ENCODE measurements at regions not wholly inside any gene's neighbourhood (a gene's known extent, or its start where the extent isn't known, plus 50 kb on each side); places are given as distances from the start of the nearest gene placed in this dataset.
"Not testable (repeated sequence)": the region's sequence is repeated elsewhere in the genome, so short reads cannot be mapped to it uniquely, and the experiment has no call there.

DNA sequence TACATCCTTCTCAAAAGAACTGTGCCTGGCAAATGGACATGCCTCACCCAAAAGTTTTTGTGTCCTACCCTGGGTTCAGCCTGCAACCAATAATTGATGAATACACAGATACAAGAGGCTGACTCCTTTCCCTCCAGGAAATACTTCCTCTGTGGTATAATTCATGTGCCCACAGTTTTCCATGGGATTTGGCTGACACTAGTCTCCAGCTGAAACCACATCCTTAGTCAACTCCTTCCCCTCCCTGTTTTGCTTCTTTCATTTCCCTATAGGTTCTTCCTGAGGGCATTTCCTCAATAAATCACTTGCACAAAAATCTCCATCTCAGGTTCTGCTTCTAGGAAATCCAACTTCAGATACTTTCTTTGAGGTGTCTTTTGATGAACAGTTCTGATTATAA is 436.6 kb upstream of the C1orf87 start:
- no peak overlapping the region for H3K9ac ChIP-seq (ENCODE audit: low read length)
- no peak overlapping the region for H3K27ac ChIP-seq (ENCODE audit: low read length)
- H3K36me3 ChIP-seq (replicated peaks; ENCODE audit: low read depth, low read length), result no peaks in the 10 kb centered on the region
- no peaks in the 10 kb centered on the region for H3K4me1 ChIP-seq (ENCODE audit: low read length)
- H2AFZ ChIP-seq (ENCODE audit: low read depth, low read length), result no peak overlapping the region
- no peaks in the 10 kb centered on the region for H3K27me3 ChIP-seq (ENCODE audit: low read depth, low read length)
- H3K4me2 ChIP-seq (ENCODE audit: low read length), result no peak overlapping the region
- no peaks in the 10 kb centered on the region for H4K20me1 ChIP-seq (ENCODE audit: insufficient read depth, low read length)
- H3K9me3 ChIP-seq (ENCODE audit: insufficient read depth, low read length), result no peaks in the 10 kb centered on the region
- H3K79me2 ChIP-seq (ENCODE audit: low read length), result no peaks in the 10 kb centered on the region
- no peak overlapping the region for H3K4me3 ChIP-seq (ENCODE audit: low read length)
- TF ChIP-seq CTCF (IDR thresholded peaks at IDR 0.05; ENCODE audit: low read depth, low read length) (no peak), EZH2phosphoT487 (IDR thresholded peaks at IDR 0.05; ENCODE audit: low read depth) (no peak)

DNA sequence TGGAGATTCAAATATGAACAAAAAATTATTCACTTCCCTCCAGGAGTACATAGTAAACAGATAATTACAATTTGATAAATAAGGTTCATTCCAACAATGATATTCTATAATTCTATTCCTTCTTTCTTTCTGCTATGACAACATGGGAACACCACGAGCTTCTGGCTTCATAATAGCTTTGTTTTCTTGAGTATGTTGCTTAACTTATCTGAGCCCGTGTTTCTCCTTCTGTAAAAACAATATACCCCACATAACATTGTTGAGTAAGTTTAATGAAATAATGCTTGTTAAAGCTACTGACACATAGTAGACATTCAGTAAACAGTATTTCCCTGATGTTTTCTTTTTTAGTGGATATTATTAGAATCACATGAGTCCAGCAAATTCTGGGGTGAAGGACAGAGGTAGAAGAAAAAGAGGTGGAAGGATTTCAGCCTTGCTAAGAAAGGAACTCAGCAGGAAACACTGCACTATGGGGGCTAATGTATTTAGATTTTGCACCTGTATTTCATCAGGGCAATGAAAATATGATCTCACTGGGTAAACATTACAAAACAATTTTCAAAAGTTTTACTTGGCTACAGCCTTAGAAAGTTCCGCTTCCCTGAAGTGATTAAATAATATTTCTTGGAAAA is 430.8 kb upstream of the C1orf87 start:
- no peak overlapping the region for H3K27ac ChIP-seq (ENCODE audit: low read length)
- H3K9ac ChIP-seq (ENCODE audit: low read length), result no peak overlapping the region
- H3K9me3 ChIP-seq (ENCODE audit: insufficient read depth, low read length), result no peaks in the 10 kb centered on the region
- H3K4me3 ChIP-seq (ENCODE audit: low read length), result no peak overlapping the region
- H4K20me1 ChIP-seq (ENCODE audit: insufficient read depth, low read length), result no peaks in the 10 kb centered on the region
- no peaks in the 10 kb centered on the region for H3K27me3 ChIP-seq (ENCODE audit: low read depth, low read length)
- no peaks in the 10 kb centered on the region for H3K36me3 ChIP-seq (replicated peaks; ENCODE audit: low read depth, low read length)
- no peak overlapping the region for H2AFZ ChIP-seq (ENCODE audit: low read depth, low read length)
- no peak for TF ChIP-seq CTCF (IDR thresholded peaks at IDR 0.05; ENCODE audit: low read depth, low read length)
- TF ChIP-seq EZH2phosphoT487 (IDR thresholded peaks at IDR 0.05; ENCODE audit: low read depth), result no peak
- H3K4me2 ChIP-seq (ENCODE audit: low read length), result no peak overlapping the region
- no peaks in the 10 kb centered on the region for H3K79me2 ChIP-seq (ENCODE audit: low read length)
- H3K4me1 ChIP-seq (ENCODE audit: low read length), result no peaks in the 10 kb centered on the region

GRCh38 chr1:60503266-60503925 is 429.8 kb upstream of the C1orf87 start:
- no peak for TF ChIP-seq EZH2phosphoT487 (IDR thresholded peaks at IDR 0.05; ENCODE audit: low read depth)
- TF ChIP-seq CTCF (IDR thresholded peaks at IDR 0.05; ENCODE audit: low read depth, low read length), result no peak
- H3K4me1 ChIP-seq (ENCODE audit: low read length), result no peaks in the 10 kb centered on the region
- no peaks in the 10 kb centered on the region for H3K36me3 ChIP-seq (replicated peaks; ENCODE audit: low read depth, low read length)
- no peaks in the 10 kb centered on the region for H3K9me3 ChIP-seq (ENCODE audit: insufficient read depth, low read length)
- no peak overlapping the region for H3K27ac ChIP-seq (ENCODE audit: low read length)
- no peak overlapping the region for H2AFZ ChIP-seq (ENCODE audit: low read depth, low read length)
- no peak overlapping the region for H3K4me3 ChIP-seq (ENCODE audit: low read length)
- H4K20me1 ChIP-seq (ENCODE audit: insufficient read depth, low read length), result no peaks in the 10 kb centered on the region
- no peaks in the 10 kb centered on the region for H3K79me2 ChIP-seq (ENCODE audit: low read length)
- H3K27me3 ChIP-seq (ENCODE audit: low read depth, low read length), result no peaks in the 10 kb centered on the region
- no peak overlapping the region for H3K4me2 ChIP-seq (ENCODE audit: low read length)
- H3K9ac ChIP-seq (ENCODE audit: low read length), result no peak overlapping the region

GRCh38 chr1:60502506-60502905 is 428.9 kb upstream of the C1orf87 start:
- H3K27me3 ChIP-seq (ENCODE audit: low read depth, low read length), result no peaks in the 10 kb centered on the region

GRCh38 chr1:60489916-60490480 is 416.4 kb upstream of the C1orf87 start:
- H3K9me3 ChIP-seq (ENCODE audit: insufficient read depth, low read length); H3K9ac ChIP-seq (ENCODE audit: low read length); H4K20me1 ChIP-seq (ENCODE audit: insufficient read depth, low read length); H3K27me3 ChIP-seq (ENCODE audit: low read depth, low read length); H2AFZ ChIP-seq (ENCODE audit: low read depth, low read length); H3K4me2 ChIP-seq (ENCODE audit: low read length); H3K79me2 ChIP-seq (ENCODE audit: low read length); H3K4me3 ChIP-seq (ENCODE audit: low read length); H3K4me1 ChIP-seq (ENCODE audit: low read length); H3K36me3 ChIP-seq (replicated peaks; ENCODE audit: low read depth, low read length); H3K27ac ChIP-seq (ENCODE audit: low read length): not testable (repeated sequence)

More at GRCh38 chr1:60502506-60502905, 428.9 kb upstream of the C1orf87 start:
- Histone ChIP-seq H4K20me1 (ENCODE audit: insufficient read depth, low read length) (no peaks in the 10 kb centered on the region), H3K9ac (ENCODE audit: low read length) (no peak overlapping the region), H3K9me3 (ENCODE audit: insufficient read depth, low read length) (no peaks in the 10 kb centered on the region), H3K27ac (ENCODE audit: low read length) (no peak overlapping the region), H2AFZ (ENCODE audit: low read depth, low read length) (no peak overlapping the region), H3K79me2 (ENCODE audit: low read length) (no peaks in the 10 kb centered on the region), H3K4me1 (ENCODE audit: low read length) (no peaks in the 10 kb centered on the region), H3K36me3 (replicated peaks; ENCODE audit: low read depth, low read length) (no peaks in the 10 kb centered on the region), H3K4me3 (ENCODE audit: low read length) (no peak overlapping the region), H3K4me2 (ENCODE audit: low read length) (no peak overlapping the region)
- TF ChIP-seq CTCF (IDR thresholded peaks at IDR 0.05; ENCODE audit: low read depth, low read length) (no peak), EZH2phosphoT487 (IDR thresholded peaks at IDR 0.05; ENCODE audit: low read depth) (no peak)

All from OCI-LY3 (cell line).